SK-N-SH (cell line): ENCODE measurements at regions not wholly inside any gene's neighbourhood (a gene's known extent, or its start where the extent isn't known, plus 50 kb on each side); places are given as distances from the start of the nearest gene placed in this dataset.

ENCODE experiments used
- GATA2 ChIP-seq: sonication (generic); formaldehyde crosslinking; IDR thresholded peaks from 2 replicates; pipeline ENCODE4 v1.5.0; 2020; ENCODE audit warnings: mild to moderate bottlenecking, missing genetic modification reagents
- JUND ChIP-seq: IDR thresholded peaks from 2 replicates; pipeline ENCODE4 v1.4.0; 2012
- POLR2AphosphoS5 ChIP-seq: IDR thresholded peaks from 2 replicates; pipeline ENCODE4 v1.6.1; 2012; ENCODE audit warnings: low read depth, low read length
- RFX5 ChIP-seq: IDR thresholded peaks from 2 replicates; pipeline ENCODE4 v1.6.1; 2012; ENCODE audit warnings: mild to moderate bottlenecking, improper control_type of control experiment, low read length
- TCF12 ChIP-seq: IDR thresholded peaks from 2 replicates; pipeline ENCODE4 v1.4.0; 2012
- YY1 ChIP-seq: IDR thresholded peaks from 2 replicates; pipeline ENCODE4 v1.4.0; 2012; ENCODE audit warnings: low read depth, mild to moderate bottlenecking
- TF ChIP-seq, protein P1 (sequence below): fragments of 200-600 bp; sonication (generic); IDR thresholded peaks from 2 replicates; pipeline ENCODE4 v1.6.1; 2017; ENCODE audit warnings: antibody characterized with exemption, mild to moderate bottlenecking, moderate library complexity
- TF ChIP-seq, protein P2 (sequence below): fragments of 150-350 bp; IDR thresholded peaks from 2 replicates; pipeline ENCODE4 v1.6.1; 2017; ENCODE audit warnings: antibody characterized with exemption, low read length, low read depth, borderline replicate concordance
- TF ChIP-seq, protein P3 (sequence below): IDR thresholded peaks from 2 replicates; pipeline ENCODE4 v1.6.1; 2012; ENCODE audit warnings: mild to moderate bottlenecking, low read depth, low read length, moderate library complexity

DNA sequence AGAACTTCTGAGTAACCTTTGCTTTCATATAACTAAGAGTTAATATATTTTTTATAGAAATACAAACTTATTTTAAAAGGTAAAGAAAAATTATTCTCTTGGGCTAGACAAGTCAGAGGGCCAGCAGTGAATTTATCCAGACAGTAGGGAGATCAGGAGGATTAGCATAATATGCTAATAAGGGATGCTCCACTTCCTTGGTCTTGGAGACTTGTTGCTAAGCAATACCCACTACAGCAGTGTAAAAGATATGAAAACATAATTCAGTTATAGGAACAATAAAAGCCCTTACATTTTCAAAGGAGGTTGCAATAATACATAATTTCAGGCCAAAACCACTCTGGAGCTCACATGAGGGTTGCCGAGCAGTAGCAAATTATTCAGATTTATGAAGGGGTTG is 615.6 kb downstream of the KCNH5 start:
- no peak for TF ChIP-seq TCF12
- TF ChIP-seq, protein P1, sequence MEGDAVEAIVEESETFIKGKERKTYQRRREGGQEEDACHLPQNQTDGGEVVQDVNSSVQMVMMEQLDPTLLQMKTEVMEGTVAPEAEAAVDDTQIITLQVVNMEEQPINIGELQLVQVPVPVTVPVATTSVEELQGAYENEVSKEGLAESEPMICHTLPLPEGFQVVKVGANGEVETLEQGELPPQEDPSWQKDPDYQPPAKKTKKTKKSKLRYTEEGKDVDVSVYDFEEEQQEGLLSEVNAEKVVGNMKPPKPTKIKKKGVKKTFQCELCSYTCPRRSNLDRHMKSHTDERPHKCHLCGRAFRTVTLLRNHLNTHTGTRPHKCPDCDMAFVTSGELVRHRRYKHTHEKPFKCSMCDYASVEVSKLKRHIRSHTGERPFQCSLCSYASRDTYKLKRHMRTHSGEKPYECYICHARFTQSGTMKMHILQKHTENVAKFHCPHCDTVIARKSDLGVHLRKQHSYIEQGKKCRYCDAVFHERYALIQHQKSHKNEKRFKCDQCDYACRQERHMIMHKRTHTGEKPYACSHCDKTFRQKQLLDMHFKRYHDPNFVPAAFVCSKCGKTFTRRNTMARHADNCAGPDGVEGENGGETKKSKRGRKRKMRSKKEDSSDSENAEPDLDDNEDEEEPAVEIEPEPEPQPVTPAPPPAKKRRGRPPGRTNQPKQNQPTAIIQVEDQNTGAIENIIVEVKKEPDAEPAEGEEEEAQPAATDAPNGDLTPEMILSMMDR: no peak
- TF ChIP-seq, protein P2, sequence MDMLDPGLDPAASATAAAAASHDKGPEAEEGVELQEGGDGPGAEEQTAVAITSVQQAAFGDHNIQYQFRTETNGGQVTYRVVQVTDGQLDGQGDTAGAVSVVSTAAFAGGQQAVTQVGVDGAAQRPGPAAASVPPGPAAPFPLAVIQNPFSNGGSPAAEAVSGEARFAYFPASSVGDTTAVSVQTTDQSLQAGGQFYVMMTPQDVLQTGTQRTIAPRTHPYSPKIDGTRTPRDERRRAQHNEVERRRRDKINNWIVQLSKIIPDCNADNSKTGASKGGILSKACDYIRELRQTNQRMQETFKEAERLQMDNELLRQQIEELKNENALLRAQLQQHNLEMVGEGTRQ: no peak
- TF ChIP-seq POLR2AphosphoS5: no peak
- TF ChIP-seq RFX5: no peak
- TF ChIP-seq YY1: no peak
- TF ChIP-seq, protein P3, sequence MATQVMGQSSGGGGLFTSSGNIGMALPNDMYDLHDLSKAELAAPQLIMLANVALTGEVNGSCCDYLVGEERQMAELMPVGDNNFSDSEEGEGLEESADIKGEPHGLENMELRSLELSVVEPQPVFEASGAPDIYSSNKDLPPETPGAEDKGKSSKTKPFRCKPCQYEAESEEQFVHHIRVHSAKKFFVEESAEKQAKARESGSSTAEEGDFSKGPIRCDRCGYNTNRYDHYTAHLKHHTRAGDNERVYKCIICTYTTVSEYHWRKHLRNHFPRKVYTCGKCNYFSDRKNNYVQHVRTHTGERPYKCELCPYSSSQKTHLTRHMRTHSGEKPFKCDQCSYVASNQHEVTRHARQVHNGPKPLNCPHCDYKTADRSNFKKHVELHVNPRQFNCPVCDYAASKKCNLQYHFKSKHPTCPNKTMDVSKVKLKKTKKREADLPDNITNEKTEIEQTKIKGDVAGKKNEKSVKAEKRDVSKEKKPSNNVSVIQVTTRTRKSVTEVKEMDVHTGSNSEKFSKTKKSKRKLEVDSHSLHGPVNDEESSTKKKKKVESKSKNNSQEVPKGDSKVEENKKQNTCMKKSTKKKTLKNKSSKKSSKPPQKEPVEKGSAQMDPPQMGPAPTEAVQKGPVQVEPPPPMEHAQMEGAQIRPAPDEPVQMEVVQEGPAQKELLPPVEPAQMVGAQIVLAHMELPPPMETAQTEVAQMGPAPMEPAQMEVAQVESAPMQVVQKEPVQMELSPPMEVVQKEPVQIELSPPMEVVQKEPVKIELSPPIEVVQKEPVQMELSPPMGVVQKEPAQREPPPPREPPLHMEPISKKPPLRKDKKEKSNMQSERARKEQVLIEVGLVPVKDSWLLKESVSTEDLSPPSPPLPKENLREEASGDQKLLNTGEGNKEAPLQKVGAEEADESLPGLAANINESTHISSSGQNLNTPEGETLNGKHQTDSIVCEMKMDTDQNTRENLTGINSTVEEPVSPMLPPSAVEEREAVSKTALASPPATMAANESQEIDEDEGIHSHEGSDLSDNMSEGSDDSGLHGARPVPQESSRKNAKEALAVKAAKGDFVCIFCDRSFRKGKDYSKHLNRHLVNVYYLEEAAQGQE: no peak
- no peak for TF ChIP-seq GATA2 (CRISPR knock-in tag)
- TF ChIP-seq JUND: no peak
